Neural cell (in vitro differentiated cells): ENCODE measurements at regions not wholly inside any gene's neighbourhood (a gene's known extent, or its start where the extent isn't known, plus 50 kb on each side); places are given as distances from the start of the nearest gene placed in this dataset.

Experiments used
- H2AFZ ChIP-seq: fragments of 200-600, 300-800 bp; sonication (generic), shearing (Covaris generic); 2 replicates; pipeline ENCODE4 v1.6.0; 2014; ENCODE audit warnings: low read depth, mild to moderate bottlenecking, antibody characterized with exemption, low read length, moderate library complexity
- H3F3A ChIP-seq: fragments of 200-600 bp; shearing (Covaris generic); 2 replicates; pipeline ENCODE4 v1.6.1; 2016; ENCODE audit warnings: mild to moderate bottlenecking, moderate library complexity, mixed read lengths, antibody characterized with exemption, low read length; ENCODE audit not compliant: insufficient read depth, poor library complexity, severe bottlenecking
- H3K27ac ChIP-seq: fragments of 200-600, 300-800 bp; sonication (generic), shearing (Covaris generic); 2 replicates; pipeline ENCODE4 v1.5.1; 2014; ENCODE audit warnings: mild to moderate bottlenecking, low read length, moderate library complexity
- H3K27me3 ChIP-seq: fragments of 300-800, 200-600 bp; sonication (generic), shearing (Covaris generic); 2 replicates; pipeline ENCODE4 v1.6.0; 2014; ENCODE audit warnings: mild to moderate bottlenecking, low read depth, low read length, moderate library complexity; ENCODE audit not compliant: insufficient read depth
- H3K36me3 ChIP-seq: fragments of 300-800, 200-600 bp; sonication (generic), shearing (Covaris generic); 2 replicates; pipeline ENCODE4 v1.5.1; 2014; ENCODE audit warnings: mild to moderate bottlenecking, antibody characterized with exemption, low read length, moderate library complexity; ENCODE audit not compliant: insufficient read depth
- H3K4me2 ChIP-seq: fragments of 300-800, 200-600 bp; sonication (generic), shearing (Covaris generic); 2 replicates; pipeline ENCODE4 v1.6.0; 2014; ENCODE audit warnings: mild to moderate bottlenecking, low read length
- H3K4me3 ChIP-seq: fragments of 300-800, 200-600 bp; sonication (generic), shearing (Covaris generic); 2 replicates; pipeline ENCODE4 v1.5.1; 2014; ENCODE audit warnings: mild to moderate bottlenecking, low read length, moderate library complexity
- H3K79me2 ChIP-seq: fragments of 200-600 bp; shearing (Covaris generic); replicated peaks from 2 replicates; pipeline ENCODE4 v1.6.0; 2014; ENCODE audit warnings: mild to moderate bottlenecking, low read length, moderate library complexity; ENCODE audit not compliant: insufficient read depth
- H3K9ac ChIP-seq: fragments of 300-800, 200-600 bp; sonication (generic), shearing (Covaris generic); 2 replicates; pipeline ENCODE4 v1.6.1; 2016; ENCODE audit warnings: mild to moderate bottlenecking, low read length, mixed read lengths
- H3K9me2 ChIP-seq: fragments of 200-600 bp; shearing (Covaris generic); 2 replicates; pipeline ENCODE4 v1.6.1; 2016; ENCODE audit warnings: mild to moderate bottlenecking, low read length, mixed read lengths; ENCODE audit not compliant: insufficient read depth
- H3K9me3 ChIP-seq: fragments of 200-600, 300-800 bp; sonication (generic), shearing (Covaris generic); 2 replicates; pipeline ENCODE4 v1.6.1; 2016; ENCODE audit warnings: mild to moderate bottlenecking, mixed run types, low read length, moderate library complexity, mixed read lengths
- H4K20me1 ChIP-seq: fragments of 200-600 bp; shearing (Covaris generic); 2 replicates; pipeline ENCODE4 v1.6.1; 2016; ENCODE audit warnings: mild to moderate bottlenecking, mixed run types; ENCODE audit not compliant: insufficient read depth
- CTCF ChIP-seq: fragments of 450-650 bp; IDR thresholded peaks from 2 replicates; pipeline ENCODE4 v1.5.1; 2014; ENCODE audit warnings: antibody characterized with exemption, mild to moderate bottlenecking, moderate library complexity; ENCODE audit not compliant: poor library complexity, severe bottlenecking
- EP300 ChIP-seq: fragments of 450-650 bp; conservative IDR thresholded peaks from 2 replicates; pipeline ENCODE4 v1.6.1; 2014; ENCODE audit warnings: antibody characterized with exemption, mild to moderate bottlenecking, moderate library complexity; ENCODE audit not compliant: poor library complexity, severe bottlenecking
- EZH2 ChIP-seq: fragments of 200-600, 300-800 bp; shearing (Covaris generic), sonication (generic); IDR thresholded peaks from 2 replicates; pipeline ENCODE4 v1.6.1; 2014; ENCODE audit warnings: antibody characterized with exemption, low read length, borderline replicate concordance, mild to moderate bottlenecking; ENCODE audit not compliant: insufficient read depth, poor library complexity, severe bottlenecking
- MXI1 ChIP-seq: fragments of 450-650 bp; conservative IDR thresholded peaks from 2 replicates; pipeline ENCODE4 v1.6.1; 2014; ENCODE audit warnings: antibody characterized with exemption, mild to moderate bottlenecking; ENCODE audit not compliant: poor library complexity, severe bottlenecking
- POLR2AphosphoS5 ChIP-seq: IDR thresholded peaks from 2 replicates; pipeline ENCODE4 v1.6.1; 2012
- RAD21 ChIP-seq: fragments of 450-650 bp; conservative IDR thresholded peaks from 2 replicates; pipeline ENCODE4 v1.6.1; 2014; ENCODE audit warnings: antibody characterized with exemption, mild to moderate bottlenecking, moderate library complexity
- SMC3 ChIP-seq: fragments of 450-650 bp; conservative IDR thresholded peaks from 2 replicates; pipeline ENCODE4 v1.6.1; 2014; ENCODE audit warnings: antibody characterized with exemption, mild to moderate bottlenecking, moderate library complexity; ENCODE audit not compliant: poor library complexity
- TAF1 ChIP-seq: IDR thresholded peaks from 2 replicates; pipeline ENCODE4 v1.6.1; 2012; ENCODE audit warnings: low read depth
- TF ChIP-seq, protein P1 (sequence below): IDR thresholded peaks from 2 replicates; pipeline ENCODE4 v1.6.1; 2012; ENCODE audit warnings: borderline replicate concordance

- Histone ChIP-seq H3K9me3 (no peaks in the 10 kb centered on the region), H3K9me2 (no peaks in the 10 kb centered on the region), H3K27ac (no peak overlapping the region), H3K4me2 (no peak overlapping the region), H3K4me3 (no peak overlapping the region), H2AFZ (no peak overlapping the region), H4K20me1 (no peaks in the 10 kb centered on the region), H3K79me2 (no peaks in the 10 kb centered on the region), H3F3A (no peaks in the 10 kb centered on the region), H3K36me3 (no peaks in the 10 kb centered on the region), H3K9ac (no peak overlapping the region), H3K27me3 (no peaks in the 10 kb centered on the region)
- TF ChIP-seq MXI1: no peak
- no peak for TF ChIP-seq EP300
- TF ChIP-seq TAF1: no peak
- TF ChIP-seq CTCF: no peak
- TF ChIP-seq EZH2: no peak
- TF ChIP-seq, protein P1, sequence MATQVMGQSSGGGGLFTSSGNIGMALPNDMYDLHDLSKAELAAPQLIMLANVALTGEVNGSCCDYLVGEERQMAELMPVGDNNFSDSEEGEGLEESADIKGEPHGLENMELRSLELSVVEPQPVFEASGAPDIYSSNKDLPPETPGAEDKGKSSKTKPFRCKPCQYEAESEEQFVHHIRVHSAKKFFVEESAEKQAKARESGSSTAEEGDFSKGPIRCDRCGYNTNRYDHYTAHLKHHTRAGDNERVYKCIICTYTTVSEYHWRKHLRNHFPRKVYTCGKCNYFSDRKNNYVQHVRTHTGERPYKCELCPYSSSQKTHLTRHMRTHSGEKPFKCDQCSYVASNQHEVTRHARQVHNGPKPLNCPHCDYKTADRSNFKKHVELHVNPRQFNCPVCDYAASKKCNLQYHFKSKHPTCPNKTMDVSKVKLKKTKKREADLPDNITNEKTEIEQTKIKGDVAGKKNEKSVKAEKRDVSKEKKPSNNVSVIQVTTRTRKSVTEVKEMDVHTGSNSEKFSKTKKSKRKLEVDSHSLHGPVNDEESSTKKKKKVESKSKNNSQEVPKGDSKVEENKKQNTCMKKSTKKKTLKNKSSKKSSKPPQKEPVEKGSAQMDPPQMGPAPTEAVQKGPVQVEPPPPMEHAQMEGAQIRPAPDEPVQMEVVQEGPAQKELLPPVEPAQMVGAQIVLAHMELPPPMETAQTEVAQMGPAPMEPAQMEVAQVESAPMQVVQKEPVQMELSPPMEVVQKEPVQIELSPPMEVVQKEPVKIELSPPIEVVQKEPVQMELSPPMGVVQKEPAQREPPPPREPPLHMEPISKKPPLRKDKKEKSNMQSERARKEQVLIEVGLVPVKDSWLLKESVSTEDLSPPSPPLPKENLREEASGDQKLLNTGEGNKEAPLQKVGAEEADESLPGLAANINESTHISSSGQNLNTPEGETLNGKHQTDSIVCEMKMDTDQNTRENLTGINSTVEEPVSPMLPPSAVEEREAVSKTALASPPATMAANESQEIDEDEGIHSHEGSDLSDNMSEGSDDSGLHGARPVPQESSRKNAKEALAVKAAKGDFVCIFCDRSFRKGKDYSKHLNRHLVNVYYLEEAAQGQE: no peak
- no peak for TF ChIP-seq RAD21
- no peak for TF ChIP-seq SMC3
- TF ChIP-seq POLR2AphosphoS5: no peak
Measured at GRCh38 chr11:23100726-23101125, 240.5 kb upstream of the CCDC179 start.

GRCh38 chr11:23103416-23103815, 243.1 kb upstream of the CCDC179 start:
- Histone ChIP-seq H3F3A (no peaks in the 10 kb centered on the region), H3K79me2 (no peaks in the 10 kb centered on the region), H3K9me2 (no peaks in the 10 kb centered on the region), H3K9me3 (no peaks in the 10 kb centered on the region), H3K36me3 (no peaks in the 10 kb centered on the region), H3K4me2 (no peak overlapping the region), H3K9ac (no peak overlapping the region), H4K20me1 (no peaks in the 10 kb centered on the region), H3K27ac (no peak overlapping the region), H3K27me3 (no peaks in the 10 kb centered on the region), H2AFZ (no peak overlapping the region), H3K4me3 (no peak overlapping the region)
- TF ChIP-seq RAD21: no peak
- no peak for TF ChIP-seq SMC3
- no peak for TF ChIP-seq CTCF
